GM18519 (cell line): ENCODE measurements at regions not wholly inside any gene's neighbourhood (a gene's known extent, or its start where the extent isn't known, plus 50 kb on each side); places are given as distances from the start of the nearest gene placed in this dataset.

ENCODE experiments used
- ATAC-seq: cut with Tn5 transposase; IDR thresholded peaks from one replicate; pipeline ENCODE4 v1.9.1; 2021; ENCODE audit warnings: mild to moderate bottlenecking, moderate library complexity; ENCODE audit not compliant: unreplicated experiment, low FRiP score

DNA sequence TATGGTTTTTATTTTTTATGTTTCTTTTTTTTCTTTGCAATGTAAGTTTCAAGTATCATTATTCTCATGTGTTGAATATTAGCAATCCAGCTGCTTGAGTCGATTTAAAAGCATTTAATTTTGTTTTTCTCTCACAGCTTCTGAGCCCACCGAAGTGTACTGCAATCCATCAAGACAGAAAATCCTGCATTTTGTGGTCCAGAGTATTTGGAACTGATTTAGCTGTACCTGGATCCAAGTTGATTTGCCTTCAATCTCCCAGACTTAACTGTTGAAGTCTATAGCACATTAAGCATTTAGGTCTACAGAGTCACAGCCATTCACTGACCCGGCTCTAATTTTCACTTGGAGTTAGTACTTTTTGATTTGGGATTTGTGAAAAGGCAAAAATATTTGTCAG is 622.9 kb upstream of the ADAMTS5 start:
- ATAC-seq = no peak

DNA sequence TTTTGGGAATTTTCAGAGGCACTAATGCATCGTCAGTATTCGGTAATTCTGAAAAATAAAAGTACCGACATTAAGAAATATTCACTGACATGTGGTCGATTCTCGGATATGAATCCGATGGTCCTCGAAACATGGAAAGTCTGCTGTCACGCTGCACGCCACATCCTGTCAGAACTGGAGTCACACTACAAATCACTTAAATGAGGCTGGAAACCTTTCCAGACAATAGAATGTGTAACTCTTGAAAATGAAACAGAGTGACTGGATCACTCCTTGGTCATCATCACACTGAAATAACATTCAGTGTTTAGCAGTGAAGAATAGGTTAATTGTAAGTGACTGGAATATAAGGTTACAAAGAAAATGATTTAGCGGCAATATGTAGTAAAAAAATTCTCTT is 620.1 kb upstream of the ADAMTS5 start:
- ATAC-seq = no peak

DNA sequence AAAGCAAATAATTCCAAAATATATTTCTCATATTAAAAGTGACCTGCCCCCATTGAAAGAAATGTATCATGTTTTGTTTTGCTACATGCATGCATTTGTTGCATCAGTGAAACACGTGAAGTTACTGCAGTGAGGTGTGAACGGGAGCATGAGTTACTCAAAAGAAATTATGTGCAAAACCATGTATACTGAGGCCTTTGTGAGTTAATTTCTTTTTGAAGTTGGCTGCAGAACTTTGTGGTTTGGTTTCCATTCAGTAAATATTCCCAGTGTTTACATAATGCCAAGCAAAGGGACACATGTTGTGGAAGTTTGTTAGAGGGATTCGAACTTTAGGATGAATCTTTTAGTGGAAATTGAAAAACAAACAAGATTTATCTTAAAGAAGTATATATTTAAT is 619.4 kb upstream of the ADAMTS5 start:
- ATAC-seq = no peak

DNA sequence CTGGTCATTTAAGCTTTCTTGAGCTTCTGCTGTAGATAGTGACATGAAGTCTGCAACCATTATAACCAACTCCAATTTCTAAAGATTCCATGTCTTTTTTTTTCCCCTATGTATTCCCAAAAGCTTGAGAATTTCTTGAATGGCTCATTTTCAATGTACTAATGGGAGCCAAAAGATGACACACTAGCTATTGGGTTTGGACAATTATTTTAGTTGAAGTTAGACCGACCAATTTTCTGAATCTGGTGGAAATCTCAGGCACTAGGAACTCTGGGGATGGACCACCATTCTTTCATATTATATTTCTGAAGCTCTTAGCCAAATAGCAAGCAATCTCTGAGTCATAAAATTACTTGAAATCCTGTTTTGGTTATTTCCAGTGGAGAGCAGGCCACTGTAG is 617.4 kb upstream of the ADAMTS5 start:
- no peak for ATAC-seq

DNA sequence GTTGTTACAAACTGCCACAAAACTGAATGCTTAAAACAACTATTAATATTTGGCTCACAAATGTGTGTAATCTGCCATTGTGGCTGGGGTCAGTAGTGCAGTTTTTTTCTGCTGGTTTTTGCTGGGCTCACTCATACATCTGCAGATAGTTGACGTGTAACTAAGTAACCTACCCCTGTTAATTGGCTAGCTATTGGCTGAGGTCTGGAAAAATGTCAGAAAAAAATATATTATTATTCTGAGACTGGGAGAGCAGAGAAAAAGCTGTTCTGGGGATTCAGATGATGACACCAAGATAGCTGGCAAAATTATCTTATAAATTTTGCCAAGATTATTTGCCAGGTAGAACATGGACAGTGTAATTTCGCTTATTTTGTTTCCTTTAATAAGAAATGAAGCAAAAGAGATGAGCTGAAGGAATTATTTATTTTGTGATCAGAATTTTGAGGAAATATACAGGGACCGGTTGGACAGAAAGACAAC is 616.1 kb upstream of the ADAMTS5 start:
- no peak for ATAC-seq

DNA sequence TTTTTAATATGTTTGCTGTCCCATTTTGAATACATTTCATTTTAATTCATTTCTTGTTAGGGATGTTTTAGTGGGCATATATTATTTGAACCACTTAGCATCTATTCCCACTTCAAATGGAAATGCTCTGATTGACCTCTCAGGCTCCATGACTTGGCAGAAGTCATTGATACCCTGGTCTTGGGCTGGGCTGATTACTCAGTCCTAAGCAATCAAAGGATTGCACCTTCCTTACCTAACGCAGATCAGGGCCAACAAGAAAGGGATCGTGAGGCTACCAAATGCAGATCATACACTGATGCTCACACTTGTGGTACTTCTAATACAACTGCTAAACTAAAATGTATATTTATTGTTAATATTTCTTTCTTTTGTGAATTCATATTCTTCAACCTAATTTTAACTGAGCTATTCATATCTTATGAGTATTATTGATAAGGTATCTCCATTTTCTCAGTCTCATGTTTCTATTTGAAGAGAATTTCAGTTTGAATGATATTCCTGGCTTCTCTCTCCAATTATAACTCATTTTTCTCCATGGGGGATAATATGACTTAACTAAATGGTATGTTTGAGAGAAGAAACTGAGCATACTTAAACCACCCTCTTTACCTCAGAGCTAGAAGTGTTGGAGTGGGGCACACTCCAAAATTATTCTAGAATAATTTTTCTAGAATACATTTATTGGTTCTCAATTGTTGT is 615.5 kb upstream of the ADAMTS5 start:
- ATAC-seq = no peak

DNA sequence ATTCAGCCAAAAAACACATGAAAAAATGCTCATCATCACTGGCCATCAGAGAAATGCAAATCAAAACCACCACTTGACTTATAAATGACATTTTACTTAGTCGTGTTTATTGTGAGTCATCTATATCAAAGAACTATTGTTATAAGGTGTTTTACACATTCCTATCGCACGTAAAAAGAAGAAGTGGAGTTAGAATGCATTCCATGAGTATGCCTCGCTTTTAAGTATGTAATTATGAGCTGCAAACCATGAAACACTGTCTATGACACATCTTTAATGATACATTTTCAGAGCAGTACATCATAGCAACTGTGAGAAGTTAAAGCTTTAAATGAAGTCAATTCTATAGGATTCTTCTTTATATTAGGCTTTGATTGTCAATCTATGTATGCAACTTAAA is 614.3 kb upstream of the ADAMTS5 start:
- ATAC-seq = no peak

DNA sequence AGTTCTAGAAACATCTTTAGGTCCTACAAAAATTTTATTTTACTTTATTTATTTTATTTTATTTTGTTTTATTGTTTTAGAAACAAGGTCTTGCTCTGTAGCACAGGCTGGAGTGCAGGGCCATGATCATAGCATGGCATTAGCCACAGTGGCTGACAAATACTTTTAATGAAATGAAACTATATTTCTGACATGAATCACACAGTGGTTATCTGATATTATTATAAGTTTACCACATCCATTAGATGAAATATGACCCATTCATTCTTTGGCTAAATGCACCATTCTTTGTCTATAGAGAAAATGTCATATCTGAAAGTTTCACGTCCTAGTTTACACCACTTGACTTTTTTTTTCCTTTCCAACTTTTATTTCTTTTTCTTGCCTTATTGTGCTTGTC is 613.4 kb upstream of the ADAMTS5 start:
- no peak for ATAC-seq

DNA sequence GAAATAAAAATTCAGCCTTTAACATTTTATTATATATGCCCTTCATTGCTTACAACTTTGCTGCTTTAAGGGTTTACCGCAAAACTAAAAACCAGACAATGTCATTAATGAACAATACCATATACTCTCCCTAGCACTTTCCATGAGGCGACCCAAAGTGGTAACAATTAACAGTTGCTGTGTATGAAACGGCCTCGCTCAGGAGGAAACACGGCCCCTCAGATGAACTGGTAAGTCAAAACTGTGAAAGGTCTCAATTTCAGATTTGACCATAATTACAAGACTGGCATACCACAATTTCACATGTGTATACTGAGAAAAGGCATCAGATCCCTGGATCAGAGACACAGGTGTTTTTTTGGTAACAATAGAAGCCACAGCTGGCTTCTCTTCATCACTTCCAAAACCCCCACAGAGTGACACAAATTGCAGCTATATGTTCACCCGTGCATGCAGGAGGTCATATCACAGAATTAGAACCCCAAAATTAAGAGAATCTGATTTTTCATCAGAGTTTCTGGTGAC is 611.9 kb upstream of the ADAMTS5 start:
- no peak for ATAC-seq

DNA sequence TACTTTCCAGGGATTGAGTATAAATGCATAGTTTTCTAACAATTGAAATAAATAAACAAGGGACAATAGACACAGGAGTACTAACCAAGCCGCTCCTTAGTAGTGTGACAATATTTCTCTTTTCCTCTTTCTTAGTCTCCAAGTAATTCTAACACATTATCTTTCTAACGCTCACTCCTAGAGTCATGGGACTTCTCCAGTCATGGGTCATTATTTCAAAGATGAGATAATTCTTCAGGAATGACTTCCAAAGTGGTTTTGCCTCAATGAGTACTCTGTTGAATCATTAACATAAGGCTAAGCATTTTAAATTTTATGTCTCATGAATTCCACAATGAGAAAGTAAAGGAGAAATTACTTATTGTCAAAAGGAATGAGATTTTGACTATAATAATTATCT is 605.8 kb upstream of the ADAMTS5 start:
- ATAC-seq = no peak

DNA sequence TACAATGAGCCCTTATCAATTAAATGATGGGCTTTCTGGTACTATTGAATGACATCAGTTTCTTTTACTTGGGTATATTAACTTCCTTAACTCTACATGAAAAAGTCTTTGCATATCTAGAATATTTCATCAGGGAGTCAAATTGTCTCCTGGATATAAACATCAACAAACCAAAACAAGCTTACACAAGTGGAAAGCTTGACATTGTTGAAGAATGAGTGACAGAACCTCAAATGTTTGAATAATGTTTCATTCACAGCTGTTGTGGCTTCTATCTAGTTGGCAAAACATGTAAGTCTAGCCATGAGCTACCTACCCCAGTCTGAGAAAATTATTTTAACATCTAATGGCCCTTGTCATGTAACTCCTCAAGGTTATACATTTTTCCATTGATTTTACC is 604.8 kb upstream of the ADAMTS5 start:
- ATAC-seq = no peak

DNA sequence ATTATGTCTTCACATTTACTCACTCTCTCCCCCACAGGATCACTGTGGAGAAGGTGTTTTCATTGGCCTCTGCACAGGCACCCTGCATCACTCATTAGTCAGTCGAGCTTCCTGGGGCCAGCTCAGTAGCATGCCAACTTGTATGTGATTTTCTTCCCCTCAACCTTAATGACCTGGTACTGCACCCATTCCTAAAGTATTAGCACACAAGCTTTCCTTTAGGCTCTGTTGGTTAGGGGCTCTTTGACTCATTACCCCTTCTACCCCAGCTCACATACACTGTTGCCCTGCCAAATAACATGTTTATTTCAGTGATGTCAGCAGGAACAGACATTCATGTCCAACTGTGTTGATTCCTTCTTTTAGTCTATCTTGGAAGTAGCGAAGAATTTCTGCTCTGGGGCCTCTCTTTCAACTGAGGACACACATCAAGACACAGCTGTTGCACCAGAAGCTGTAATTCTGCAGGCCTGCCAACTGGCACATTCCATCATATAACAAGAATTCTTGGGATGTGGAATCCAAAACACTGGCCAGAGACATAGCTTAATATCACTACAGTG is 603.5 kb upstream of the ADAMTS5 start:
- ATAC-seq = no peak

DNA sequence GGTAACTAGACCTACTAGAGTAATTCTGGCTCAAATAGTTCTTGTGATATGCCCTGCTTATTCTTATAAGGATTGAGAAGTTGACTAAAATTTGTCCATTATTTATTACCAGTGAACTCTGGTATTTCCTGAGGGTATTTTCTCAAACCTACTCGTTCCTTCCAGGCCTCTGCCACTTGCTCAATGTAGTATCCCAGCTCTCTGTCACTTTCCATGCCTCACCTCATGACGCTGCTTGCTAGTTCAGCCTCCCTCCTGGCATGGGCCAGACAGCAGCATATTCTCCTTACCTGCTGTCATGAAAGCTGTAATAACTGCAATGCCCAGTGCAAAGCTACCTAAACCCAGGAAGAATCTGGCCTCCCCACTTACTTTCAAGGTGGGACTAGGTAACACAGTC is 602.9 kb upstream of the ADAMTS5 start:
- no peak for ATAC-seq

DNA sequence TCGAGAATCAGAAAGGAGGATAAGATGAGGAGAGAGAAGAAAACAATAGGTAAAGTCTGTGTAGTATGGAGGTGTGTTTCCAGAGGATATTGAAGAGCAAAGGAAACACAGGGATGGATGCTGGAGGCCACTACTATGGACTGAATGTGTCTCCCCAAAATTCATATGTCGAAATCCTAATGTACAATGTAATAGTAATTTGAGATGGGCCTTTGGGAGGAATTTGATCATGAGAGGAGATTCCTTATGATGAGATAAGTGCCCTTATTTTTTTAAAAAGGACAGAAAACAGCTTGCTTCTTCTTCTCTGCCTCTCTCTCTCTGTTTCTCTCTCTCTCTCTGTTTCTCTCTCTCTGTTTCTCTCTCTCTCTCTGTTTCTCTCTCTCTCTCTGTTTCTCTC is 602.2 kb upstream of the ADAMTS5 start:
- ATAC-seq = no peak

DNA sequence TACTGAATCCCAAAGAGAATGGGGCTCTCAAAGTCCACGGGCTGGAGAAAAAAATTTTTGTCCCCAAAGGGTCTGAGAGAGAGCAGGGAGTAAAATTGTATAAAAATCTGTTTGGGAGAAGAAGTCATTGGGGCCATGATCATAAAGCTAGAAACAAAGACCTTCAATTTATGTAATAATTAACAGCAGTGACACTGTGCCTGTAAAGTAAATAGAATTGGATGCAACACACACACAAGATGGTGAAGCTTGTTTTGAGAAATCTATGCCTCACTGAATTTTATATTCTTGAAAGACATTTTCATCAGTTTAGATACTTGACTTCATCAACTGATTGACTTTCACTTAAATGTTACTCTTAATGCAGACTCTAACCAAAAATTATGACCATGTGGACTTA is 600.5 kb upstream of the ADAMTS5 start:
- ATAC-seq = no peak

DNA sequence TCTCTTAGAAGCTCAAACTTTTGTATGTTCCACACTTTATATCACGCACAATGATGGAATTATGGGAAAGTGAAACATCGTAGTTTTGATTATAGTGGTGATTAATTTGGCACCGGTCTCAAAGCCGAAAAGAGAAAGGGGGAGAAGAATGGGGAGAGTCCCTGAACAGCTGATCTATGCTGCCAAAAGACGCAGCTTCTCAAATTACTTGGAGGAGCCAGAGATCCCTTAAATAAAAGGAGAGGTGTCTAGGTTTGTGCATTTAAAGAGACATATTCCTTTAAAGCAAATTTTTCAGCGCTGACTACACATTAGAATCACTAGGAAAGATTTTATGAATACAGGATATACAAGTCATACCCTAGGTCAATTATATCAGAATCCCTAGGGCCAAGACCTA is 599.6 kb upstream of the ADAMTS5 start:
- no peak for ATAC-seq

DNA sequence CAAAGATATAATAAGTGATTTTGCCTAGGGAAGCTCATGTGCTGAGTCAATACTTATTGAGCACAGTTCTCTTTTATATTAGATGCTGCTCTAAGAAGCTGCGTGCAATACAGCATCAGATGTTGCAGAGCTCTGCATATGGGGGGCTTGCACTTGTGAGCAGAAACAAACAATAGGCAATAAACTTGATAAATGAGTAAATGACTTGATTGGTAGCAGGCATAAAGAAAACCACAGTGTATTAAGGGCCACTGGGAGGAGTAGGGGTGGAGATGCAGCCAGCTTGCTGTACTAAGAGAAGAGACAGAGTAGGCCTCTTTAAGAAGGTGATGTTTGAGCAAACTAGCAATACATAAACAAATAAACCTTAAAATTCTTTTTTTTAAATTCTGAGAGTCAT is 598.5 kb upstream of the ADAMTS5 start:
- no peak for ATAC-seq

DNA sequence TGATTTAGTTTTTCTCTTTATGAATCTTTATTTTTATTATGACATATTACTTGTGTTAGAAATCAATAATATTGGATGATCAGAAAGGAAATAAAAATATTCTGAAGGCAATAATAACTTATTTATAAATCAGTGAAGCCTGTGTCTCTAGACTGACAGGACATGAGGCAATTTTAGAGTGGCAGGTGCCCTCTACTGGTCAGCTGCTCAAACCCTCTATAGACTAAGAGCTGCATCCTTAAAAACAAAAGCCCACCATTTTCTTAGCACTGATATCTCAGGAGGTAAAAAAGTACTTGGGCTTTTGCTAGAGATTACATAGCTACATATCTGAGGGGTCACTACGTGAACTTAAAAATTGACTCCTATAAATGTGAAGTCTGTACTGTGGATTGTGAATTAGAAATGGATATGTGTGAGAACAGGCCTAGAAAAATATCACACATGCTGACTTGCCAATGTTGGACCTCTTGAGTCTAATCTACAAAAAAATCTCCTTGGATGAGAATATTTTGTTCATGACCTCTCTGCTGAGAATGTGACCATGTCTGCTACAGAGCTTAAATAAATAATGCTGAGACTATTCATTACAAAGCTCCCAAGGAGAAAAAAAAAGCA is 597.9 kb upstream of the ADAMTS5 start:
- no peak for ATAC-seq

DNA sequence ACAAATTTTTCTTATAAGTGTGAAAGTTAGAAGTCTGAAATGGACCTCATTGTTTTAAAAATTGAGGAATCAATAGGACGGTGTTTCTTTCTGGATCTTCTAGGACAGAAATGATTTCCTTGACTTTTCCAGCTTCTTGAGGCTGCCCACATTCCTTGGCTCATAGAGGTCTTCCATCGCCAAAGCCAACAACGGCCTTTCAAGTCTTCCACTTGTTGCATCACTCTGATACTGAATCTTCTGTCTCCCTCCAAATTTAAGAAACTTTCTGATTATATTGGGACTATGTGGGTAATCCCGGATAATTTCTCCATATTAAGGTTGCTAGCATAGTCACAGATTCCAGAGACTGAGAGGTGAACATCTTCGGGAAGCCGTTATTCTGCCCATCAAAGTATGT is 595.4 kb upstream of the ADAMTS5 start:
- no peak for ATAC-seq

DNA sequence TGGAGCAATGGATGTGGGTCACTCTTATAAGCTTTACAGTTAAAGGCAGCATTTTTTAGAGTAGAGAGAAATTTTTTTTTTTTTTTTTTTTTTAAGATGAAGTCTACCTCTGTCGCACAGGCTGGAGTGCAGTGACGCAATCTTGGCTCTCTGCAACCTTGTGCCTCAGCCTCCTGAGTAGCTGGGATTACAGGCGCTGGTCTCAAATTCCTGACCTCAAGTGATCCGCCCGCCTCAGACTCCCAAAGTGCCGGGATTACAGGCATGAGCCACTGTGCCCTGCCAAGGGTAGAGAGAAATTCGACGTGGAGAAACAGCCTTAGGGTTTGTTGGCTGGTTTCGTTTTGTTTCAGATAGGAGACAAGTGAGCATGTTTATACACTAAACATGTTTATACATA is 594.2 kb upstream of the ADAMTS5 start:
- ATAC-seq = no peak

DNA sequence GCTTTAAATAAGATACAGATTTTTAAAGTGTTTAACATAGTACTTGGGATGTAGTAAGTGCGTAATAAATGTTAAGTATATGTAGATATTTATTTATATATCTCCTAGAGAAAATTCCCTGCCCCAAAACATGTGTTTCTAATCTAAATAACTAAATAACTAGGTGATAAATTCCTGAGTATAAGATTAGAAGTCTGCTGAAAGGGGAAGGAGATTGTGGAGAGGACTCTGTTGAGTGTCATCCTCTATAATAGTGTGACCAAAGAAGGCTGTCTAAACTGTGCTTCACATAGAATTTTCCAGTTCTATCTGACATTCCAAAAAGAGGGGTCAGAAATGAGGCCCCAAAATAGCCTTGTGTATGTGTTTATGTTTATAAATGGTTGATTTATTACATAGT is 590.5 kb upstream of the ADAMTS5 start:
- no peak for ATAC-seq

DNA sequence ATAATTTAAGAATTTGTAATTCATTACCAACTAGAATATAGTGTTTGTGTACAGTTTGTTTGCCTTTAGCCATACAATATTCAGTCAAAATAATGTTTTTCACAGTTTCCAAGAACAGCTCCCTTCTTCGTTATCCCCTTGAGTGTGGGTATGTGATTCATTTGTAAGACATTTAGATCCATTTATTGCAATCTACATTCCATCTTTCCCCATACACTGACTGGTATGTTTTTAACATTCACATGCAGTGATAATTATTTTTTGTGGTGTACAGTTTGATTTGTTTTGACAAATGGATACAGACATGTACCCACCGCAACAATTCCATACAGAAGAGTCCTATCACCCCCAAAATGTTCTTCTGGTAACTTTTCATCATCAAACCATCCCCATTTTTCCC is 589.1 kb upstream of the ADAMTS5 start:
- no peak for ATAC-seq
